Naive B cell (primary cell): ENCODE measurements at regions not wholly inside any gene's neighbourhood (a gene's known extent, or its start where the extent isn't known, plus 50 kb on each side); places are given as distances from the start of the nearest gene placed in this dataset.

Source experiments
- ATAC-seq, 2 donors: fragments of 150-1000 bp; cut with Tn5 transposase; 2 replicates each; pipeline ENCODE4 v1.10.0; 2021; ENCODE audit warnings: low read depth in 2 of 2, mild to moderate bottlenecking in 2 of 2, moderate library complexity in 2 of 2
- DNase-seq: peaks from one replicate; pipeline ENCODE4 v3.0.0; 2022
- H3K27ac Mint-ChIP-seq, 6 donors: one replicate each; pipeline ENCODE4 v1.8.0; 2020 to 2022; ENCODE audit warnings: mild to moderate bottlenecking in 6 of 6, mixed read lengths in 6 of 6, moderate library complexity in 5 of 6, inconsistent platforms in 2 of 6
- H3K27me3 Mint-ChIP-seq, 3 donors: one replicate each; pipeline ENCODE4 v1.8.0; 2021 to 2022; ENCODE audit warnings: mixed read lengths in 3 of 3, mild to moderate bottlenecking in 1 of 3
- H3K36me3 Mint-ChIP-seq, 2 donors: one replicate each; pipeline ENCODE4 v1.8.0; 2020 to 2022; ENCODE audit warnings: mixed read lengths in 2 of 2, inconsistent platforms in 1 of 2, mild to moderate bottlenecking in 1 of 2
- H3K4me1 Mint-ChIP-seq, 3 donors: one replicate each; pipeline ENCODE4 v1.8.0; 2020 to 2022; ENCODE audit warnings: mixed read lengths in 3 of 3, inconsistent platforms in 1 of 3, mild to moderate bottlenecking in 1 of 3, moderate library complexity in 1 of 3
- H3K4me3 Mint-ChIP-seq, 8 donors: one replicate each; pipeline ENCODE4 v1.8.0; 2020 to 2022; ENCODE audit warnings: mild to moderate bottlenecking in 8 of 8, mixed read lengths in 8 of 8, moderate library complexity in 8 of 8, inconsistent platforms in 2 of 8
- H3K9me3 Mint-ChIP-seq, 7 donors: one replicate each; pipeline ENCODE4 v1.8.0; 2020 to 2022; ENCODE audit warnings: mixed read lengths in 7 of 7, mild to moderate bottlenecking in 5 of 7, inconsistent platforms in 2 of 7, moderate library complexity in 1 of 7

DNA sequence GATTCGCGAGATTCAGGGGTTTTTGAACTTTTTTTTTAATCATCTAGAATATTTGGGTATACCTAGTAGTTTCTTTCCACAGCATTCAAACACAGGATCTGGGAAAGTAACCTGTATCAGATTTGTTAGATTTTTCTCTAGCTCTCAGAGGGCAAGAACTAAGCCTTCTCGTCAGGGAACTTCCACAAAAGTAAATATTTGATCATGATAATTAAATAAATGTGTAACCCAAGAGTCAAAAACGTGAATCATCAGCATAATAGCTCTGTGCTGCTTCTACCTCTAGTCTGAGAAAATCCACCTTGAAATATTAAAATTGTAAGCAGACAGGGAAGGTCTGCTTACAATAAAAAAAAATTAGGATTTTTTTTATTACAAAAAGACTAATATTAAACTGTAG lies 225.7 kb upstream of the SPOPL start:
- no peaks in the 10 kb centered on the region for H3K4me1 Mint-ChIP-seq
- peaks cover 0 to 5% (median 0%) of the 10 kb centered on the region in 7 donors for H3K9me3 Mint-ChIP-seq
- no peaks in the 10 kb centered on the region for H3K36me3 Mint-ChIP-seq
- ATAC-seq (no peak), DNase-seq (no peak)
- no peak overlapping the region for H3K27ac Mint-ChIP-seq
- H3K4me3 Mint-ChIP-seq = no peak overlapping the region
- no peaks in the 10 kb centered on the region for H3K27me3 Mint-ChIP-seq

DNA sequence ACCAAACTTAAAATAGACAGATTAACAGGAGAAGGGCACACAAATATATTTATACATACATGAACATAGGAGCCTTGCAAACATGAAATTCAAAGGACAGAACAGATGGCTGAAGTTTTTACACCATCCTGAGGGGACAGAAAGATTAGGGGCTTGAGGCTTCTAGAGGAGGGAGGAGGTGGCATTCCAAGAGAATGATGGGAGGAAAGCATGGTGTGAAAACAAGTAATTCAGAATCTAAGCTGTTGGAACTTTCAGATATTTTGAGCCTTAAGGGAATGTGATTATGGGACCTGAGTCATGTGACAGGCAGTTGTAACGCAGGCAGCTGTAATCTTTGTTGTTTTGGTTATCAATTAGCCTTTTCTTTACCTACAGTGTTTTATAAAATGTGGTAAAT lies 225.2 kb upstream of the SPOPL start:
- ATAC-seq = no peak
- peaks cover 0 to 5% (median 0%) of the 10 kb centered on the region in 7 donors for H3K9me3 Mint-ChIP-seq
- H3K27ac Mint-ChIP-seq = no peak overlapping the region
- DNase-seq = no peak
- no peaks in the 10 kb centered on the region for H3K27me3 Mint-ChIP-seq
- no peaks in the 10 kb centered on the region for H3K4me1 Mint-ChIP-seq
- H3K36me3 Mint-ChIP-seq = no peaks in the 10 kb centered on the region
- no peak overlapping the region for H3K4me3 Mint-ChIP-seq

DNA sequence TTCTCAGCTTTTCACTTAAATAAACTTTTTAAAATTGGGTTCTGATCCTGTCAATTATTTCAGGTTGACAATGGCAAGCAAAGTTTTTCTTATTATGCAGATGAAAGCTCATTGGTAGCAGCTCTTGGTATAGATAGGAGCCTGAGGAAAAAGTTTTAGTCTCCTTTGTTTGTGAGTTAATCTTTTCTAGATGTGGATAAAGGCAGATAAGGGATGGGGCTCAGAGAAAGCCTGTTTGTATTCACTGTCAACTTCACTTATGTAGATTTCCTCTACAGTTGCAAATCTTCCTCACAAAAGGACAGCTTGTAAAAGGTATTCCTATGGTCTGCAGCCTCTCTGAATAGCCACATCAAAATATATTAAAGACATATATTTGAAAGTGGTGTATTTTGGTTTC lies 224.5 kb upstream of the SPOPL start:
- Mint-ChIP-seq H3K9me3 (peaks cover 0 to 2% (median 0%) of the 10 kb centered on the region in 7 donors), H3K27me3 (no peaks in the 10 kb centered on the region), H3K4me1 (no peaks in the 10 kb centered on the region), H3K4me3 (no peak overlapping the region), H3K36me3 (no peaks in the 10 kb centered on the region), H3K27ac (no peak overlapping the region)
- DNase-seq = no peak
- no peak for ATAC-seq

DNA sequence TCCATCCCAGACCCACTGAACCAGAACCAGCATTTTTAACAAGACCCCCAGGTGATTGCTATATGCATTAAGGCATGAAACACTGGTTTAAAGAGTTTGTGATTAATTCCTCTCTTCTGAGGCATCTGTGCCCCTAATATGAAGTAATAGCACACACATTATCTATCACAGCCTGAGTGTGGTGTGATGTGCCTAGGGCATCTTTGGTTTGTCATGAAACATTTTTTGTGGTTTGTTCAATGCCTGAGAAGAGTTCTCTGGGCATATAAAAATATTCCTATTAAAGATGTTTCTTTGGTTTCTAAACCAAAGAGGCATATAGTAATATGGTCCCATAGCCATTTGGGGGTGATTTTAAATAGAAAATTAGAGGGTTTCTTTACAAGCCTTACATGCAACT lies 221.7 kb upstream of the SPOPL start:
- H3K27me3 Mint-ChIP-seq = no peaks in the 10 kb centered on the region
- H3K4me3 Mint-ChIP-seq = no peak overlapping the region
- H3K4me1 Mint-ChIP-seq = no peaks in the 10 kb centered on the region
- no peaks in the 10 kb centered on the region for H3K9me3 Mint-ChIP-seq
- DNase-seq = no peak
- no peak for ATAC-seq
- H3K36me3 Mint-ChIP-seq = peaks cover 0 to 4% of the 10 kb centered on the region in 2 donors
- no peak overlapping the region for H3K27ac Mint-ChIP-seq

DNA sequence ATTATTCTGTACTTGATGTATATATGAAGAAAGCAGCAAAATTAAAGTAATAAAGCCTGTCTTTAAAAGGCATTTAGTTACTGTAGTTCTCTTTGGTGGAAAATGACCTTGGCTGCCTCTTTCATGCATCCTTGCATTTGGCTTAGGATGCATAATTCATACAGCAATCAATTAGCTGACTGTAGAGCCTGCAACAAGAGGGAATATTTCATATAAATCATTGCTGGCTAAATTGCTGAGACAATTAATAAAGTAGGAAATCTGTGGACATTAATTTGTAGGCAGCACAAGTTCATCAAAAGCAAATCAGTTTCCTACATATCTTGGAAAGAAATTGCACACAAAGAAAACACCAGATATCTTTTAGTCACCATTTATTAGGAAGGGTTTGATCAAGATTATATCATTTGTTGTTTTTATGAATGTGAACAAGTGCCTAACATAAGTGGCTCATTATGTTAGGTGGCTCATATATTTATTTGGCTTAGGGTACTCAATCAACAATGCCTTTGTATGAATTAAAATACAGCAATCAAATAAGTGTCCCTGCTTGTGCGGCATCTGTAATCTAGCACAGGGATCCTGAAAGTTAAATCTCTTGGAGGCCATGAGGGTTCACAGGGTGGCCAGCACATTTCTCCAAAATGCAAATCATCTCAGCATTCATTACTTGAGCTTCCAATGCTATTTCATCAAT lies 220.4 kb upstream of the SPOPL start:
- Mint-ChIP-seq H3K27me3 (peaks cover 0 to 8% (median 0%) of the 10 kb centered on the region in 3 donors), H3K4me1 (peaks cover 0 to 4% (median 0%) of the 10 kb centered on the region in 3 donors), H3K9me3 (peaks cover 0 to 7% (median 4%) of the 10 kb centered on the region in 7 donors), H3K27ac (no peak overlapping the region), H3K36me3 (peaks cover 8 to 11% of the 10 kb centered on the region in 2 donors), H3K4me3 (no peak overlapping the region)
- no peak for ATAC-seq
- no peak for DNase-seq

DNA sequence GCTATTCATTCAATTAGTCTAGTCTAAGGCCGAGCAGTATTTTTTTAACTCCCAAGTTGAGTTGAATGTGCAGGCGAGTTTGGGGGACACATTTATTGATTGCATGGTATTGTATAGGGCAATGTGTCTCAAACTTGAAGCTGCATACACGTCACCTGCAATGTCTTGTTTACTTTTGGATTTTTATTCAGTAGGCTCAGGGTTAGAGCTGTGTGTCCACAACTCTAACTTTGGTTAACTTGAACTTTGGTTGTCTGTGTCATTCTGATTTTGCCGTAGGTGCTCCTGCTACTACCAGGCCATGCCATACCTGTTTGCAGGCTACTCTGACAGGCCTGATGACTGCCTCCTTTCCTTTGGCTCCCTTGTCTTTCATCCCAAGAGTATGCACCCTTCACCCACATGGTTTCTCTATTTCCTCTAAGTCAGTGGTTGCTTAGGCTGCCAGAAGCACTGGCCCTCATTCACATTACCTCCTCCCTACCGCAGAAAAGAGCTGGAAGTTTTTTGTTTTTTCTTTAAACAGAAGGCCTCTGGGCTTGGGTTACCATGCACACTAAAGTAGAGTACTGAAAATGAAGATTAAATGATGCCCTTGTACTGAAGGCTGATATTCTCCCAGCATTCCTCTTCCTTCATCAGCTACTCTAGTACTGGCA lies 219.4 kb upstream of the SPOPL start:
- Mint-ChIP-seq H3K27me3 (peaks cover 0 to 8% (median 0%) of the 10 kb centered on the region in 3 donors), H3K27ac (no peak overlapping the region), H3K4me3 (no peak overlapping the region), H3K9me3 (peaks cover 2 to 17% (median 10%) of the 10 kb centered on the region in 7 donors), H3K4me1 (peaks cover 0 to 4% (median 0%) of the 10 kb centered on the region in 3 donors), H3K36me3 (peaks cover 11 to 13% of the 10 kb centered on the region in 2 donors)
- DNase-seq (no peak), ATAC-seq (no peak)

DNA sequence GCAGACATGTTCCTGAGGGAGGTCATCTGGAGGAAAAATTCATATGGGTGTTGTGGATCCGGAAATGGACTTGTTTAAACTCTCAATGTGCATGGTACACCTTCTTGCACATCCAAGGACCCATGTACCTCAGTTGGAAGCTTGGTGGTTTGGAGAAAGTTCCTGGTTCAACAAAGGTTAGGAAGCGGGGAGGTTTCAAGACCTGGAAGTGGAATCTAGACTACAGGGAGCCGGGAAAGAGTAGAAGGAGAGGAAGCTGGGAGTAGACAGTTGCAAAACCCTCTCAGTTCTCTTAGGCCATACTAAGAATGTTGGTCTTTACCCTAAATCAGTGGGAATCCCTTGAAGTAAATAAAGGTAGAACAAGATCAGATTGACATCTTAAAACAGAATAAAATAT lies 209.8 kb upstream of the SPOPL start:
- no peaks in the 10 kb centered on the region for H3K27me3 Mint-ChIP-seq
- DNase-seq (no peak), ATAC-seq (no peak)
- peaks cover 2 to 21% (median 8%) of the 10 kb centered on the region in 7 donors for H3K9me3 Mint-ChIP-seq
- H3K4me3 Mint-ChIP-seq = no peak overlapping the region
- H3K4me1 Mint-ChIP-seq = no peaks in the 10 kb centered on the region
- no peak overlapping the region for H3K27ac Mint-ChIP-seq
- peaks cover 8 to 16% of the 10 kb centered on the region in 2 donors for H3K36me3 Mint-ChIP-seq

DNA sequence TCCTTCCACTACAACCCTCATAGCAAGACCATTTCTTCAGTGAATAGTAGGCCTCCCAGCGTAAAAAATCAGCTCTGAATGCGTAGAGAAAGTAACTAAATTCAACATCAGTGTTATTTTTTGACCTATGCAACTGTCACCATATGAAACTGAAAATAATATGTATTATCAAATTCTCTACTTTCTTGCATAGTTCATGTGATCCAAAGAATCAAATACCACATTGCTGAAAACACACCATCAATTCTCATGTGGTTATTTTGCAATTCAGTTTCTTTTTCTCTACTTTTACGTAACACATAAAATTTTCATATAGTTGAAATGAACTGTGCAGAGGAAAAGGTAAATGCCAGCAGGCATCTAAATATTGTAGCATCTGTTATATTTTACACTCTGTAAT lies 208.5 kb upstream of the SPOPL start:
- ATAC-seq = no peak
- Mint-ChIP-seq H3K27ac (no peak overlapping the region), H3K9me3 (peaks cover 0 to 9% (median 4%) of the 10 kb centered on the region in 7 donors)

DNA sequence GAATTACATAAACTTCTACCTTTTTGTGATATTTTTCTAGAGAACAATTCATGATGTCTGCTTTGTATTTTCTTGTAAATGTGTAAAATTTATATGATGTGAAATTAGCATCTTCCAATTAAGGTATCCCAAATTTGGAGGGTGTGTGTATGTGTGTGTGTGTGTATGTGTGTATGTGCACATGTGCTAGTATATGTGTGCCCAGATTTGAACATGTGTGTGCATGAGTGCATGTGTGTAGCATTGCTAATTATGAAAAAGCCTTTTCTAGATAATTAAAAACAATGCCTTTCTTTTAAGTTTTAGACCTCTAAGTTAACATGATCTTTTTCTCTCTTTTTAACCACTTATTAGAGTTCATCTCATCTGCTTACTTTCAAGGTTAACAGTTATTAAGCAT lies 208.0 kb upstream of the SPOPL start:
- DNase-seq (no peak), ATAC-seq (no peak)
- Mint-ChIP-seq H3K36me3 (peaks cover 9 to 13% of the 10 kb centered on the region in 2 donors), H3K4me1 (peaks cover 3 to 9% (median 5%) of the 10 kb centered on the region in 3 donors), H3K27me3 (no peaks in the 10 kb centered on the region), H3K9me3 (peaks cover 0 to 8% (median 2%) of the 10 kb centered on the region in 7 donors), H3K4me3 (no peak overlapping the region), H3K27ac (no peak overlapping the region)

More for the DNA sequence above, 208.5 kb upstream of the SPOPL start:
- no peak overlapping the region for H3K4me3 Mint-ChIP-seq
- H3K4me1 Mint-ChIP-seq = peaks cover 0 to 4% (median 0%) of the 10 kb centered on the region in 3 donors
- H3K27me3 Mint-ChIP-seq = no peaks in the 10 kb centered on the region
- peaks cover 9 to 13% of the 10 kb centered on the region in 2 donors for H3K36me3 Mint-ChIP-seq
- DNase-seq = no peak

DNA sequence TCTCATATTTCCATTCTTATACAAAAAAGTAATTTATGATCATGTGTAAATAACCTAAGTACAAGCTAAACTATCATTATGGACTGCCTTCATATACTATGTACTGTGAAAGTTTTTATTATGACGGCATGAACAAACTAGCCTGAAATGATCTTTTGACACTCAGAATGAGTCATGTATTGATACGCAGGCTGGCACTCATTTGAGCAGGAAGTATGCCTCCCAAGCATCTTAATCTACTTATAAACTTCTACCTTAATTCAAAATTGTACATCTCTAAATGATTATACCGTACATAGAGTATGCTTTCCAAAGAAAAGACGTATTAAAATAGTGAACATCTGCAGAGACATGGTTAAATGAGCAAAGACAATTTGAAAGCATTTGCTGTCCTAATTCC lies 207.1 kb upstream of the SPOPL start:
- no peaks in the 10 kb centered on the region for H3K27me3 Mint-ChIP-seq
- no peak overlapping the region for H3K27ac Mint-ChIP-seq
- H3K9me3 Mint-ChIP-seq = peaks cover 0 to 8% (median 0%) of the 10 kb centered on the region in 7 donors
- peaks cover 8 to 12% (median 10%) of the 10 kb centered on the region in 3 donors for H3K4me1 Mint-ChIP-seq
- peaks cover 9 to 13% of the 10 kb centered on the region in 2 donors for H3K36me3 Mint-ChIP-seq
- ATAC-seq (no peak), DNase-seq (no peak)
- no peak overlapping the region for H3K4me3 Mint-ChIP-seq

DNA sequence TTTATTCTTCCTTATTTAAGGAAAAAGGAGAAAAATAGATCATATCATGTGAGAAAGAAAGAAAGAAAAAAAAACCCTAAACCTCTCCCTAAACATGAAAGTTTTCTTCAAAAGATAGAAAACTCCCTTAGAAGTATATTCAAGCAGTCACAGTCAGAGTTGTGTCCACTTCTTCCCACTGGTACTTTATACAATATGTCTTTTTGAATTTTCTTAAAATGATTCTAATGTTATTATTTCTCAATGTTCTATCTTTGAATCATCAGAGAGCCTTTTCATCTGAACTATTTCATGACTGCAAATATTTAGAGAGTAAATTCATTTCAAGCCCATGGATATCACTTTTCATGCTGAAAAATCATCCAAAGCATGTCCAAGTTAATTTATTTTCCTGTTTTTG lies 205.2 kb upstream of the SPOPL start:
- no peak overlapping the region for H3K27ac Mint-ChIP-seq
- no peak for DNase-seq
- no peak for ATAC-seq
- peaks cover 8 to 14% (median 10%) of the 10 kb centered on the region in 3 donors for H3K4me1 Mint-ChIP-seq
- peaks cover 6 to 13% of the 10 kb centered on the region in 2 donors for H3K36me3 Mint-ChIP-seq
- H3K27me3 Mint-ChIP-seq = no peaks in the 10 kb centered on the region
- H3K9me3 Mint-ChIP-seq = peaks cover 0 to 3% (median 0%) of the 10 kb centered on the region in 7 donors
- H3K4me3 Mint-ChIP-seq = no peak overlapping the region

DNA sequence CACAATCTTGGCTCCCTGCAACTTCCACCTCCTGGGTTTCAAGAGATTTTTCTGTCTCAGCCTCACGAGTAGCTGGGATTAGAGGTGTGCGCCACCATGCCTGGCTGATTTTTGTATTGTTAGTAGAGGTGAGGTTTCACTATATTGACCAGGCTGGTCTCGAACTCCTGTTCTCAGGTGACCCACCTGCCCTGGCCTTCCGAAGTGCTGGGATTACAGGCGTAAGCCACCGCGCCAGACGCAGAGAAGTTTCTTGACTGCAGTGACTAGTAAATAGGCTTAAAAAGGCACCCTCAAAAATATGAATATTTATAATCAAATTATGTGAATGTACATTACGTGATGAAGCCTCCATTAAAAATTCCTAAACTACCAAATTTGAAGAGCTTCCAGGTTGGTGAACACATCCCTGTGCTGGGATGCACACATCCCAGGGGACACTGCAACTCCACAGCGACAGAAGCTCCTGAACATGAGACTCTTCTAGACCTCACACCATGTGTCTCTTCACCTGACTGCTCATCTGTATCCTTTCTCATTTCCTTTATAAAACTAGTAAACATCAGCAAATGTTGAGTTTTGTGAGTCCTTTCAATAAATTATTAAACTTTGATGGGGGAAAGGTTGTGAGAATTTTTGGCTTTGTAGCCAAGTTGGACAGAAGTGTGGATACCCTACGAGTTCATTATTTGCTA lies 203.3 kb upstream of the SPOPL start:
- Mint-ChIP-seq H3K9me3 (peaks cover 0 to 2% (median 0%) of the 10 kb centered on the region in 7 donors), H3K36me3 (peaks cover 0 to 6% of the 10 kb centered on the region in 2 donors), H3K27ac (peak overlapping the region in 1 of 6 donors; percentile 56), H3K4me1 (peaks cover 8 to 14% (median 10%) of the 10 kb centered on the region in 3 donors), H3K27me3 (no peaks in the 10 kb centered on the region), H3K4me3 (peak overlapping the region in 1 of 8 donors; percentile 20)
- ATAC-seq (no peak), DNase-seq (no peak)

DNA sequence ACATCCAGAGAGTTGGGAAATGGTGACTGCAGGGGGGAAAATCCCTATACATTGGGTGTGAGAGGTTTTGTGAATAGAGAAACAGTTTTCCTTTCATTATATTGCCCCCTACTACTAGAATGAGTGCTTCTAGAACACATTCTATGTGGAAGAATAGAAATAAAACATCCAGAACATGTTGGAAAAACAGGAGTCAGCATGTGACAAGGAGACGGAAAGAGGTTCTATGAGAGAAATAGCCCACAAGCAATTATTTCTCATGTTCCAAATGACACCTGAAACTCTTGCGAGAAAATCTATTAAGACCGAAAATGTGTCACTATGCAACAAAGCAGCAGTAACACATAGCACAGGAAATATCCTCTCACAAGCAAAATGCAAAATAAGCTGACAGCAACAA lies 202.7 kb upstream of the SPOPL start:
- H3K27ac Mint-ChIP-seq = no peak overlapping the region
- H3K27me3 Mint-ChIP-seq = no peaks in the 10 kb centered on the region
- no peak for DNase-seq
- ATAC-seq = no peak
- peaks cover 0 to 2% (median 0%) of the 10 kb centered on the region in 7 donors for H3K9me3 Mint-ChIP-seq
- H3K4me3 Mint-ChIP-seq = no peak overlapping the region
- H3K4me1 Mint-ChIP-seq = peaks cover 8 to 14% (median 10%) of the 10 kb centered on the region in 3 donors
- peaks cover 0 to 6% of the 10 kb centered on the region in 2 donors for H3K36me3 Mint-ChIP-seq
